HL-60 (cell line): ENCODE measurements at regions not wholly inside any gene's neighbourhood (a gene's known extent, or its start where the extent isn't known, plus 50 kb on each side); places are given as distances from the start of the nearest gene placed in this dataset.

ENCODE experiments used
- CTCF ChIP-seq: IDR thresholded peaks from one replicate; pipeline ENCODE4 v1.5.1; 2011; ENCODE audit warnings: low read length, control low read depth, inconsistent platforms; ENCODE audit not compliant: insufficient read depth
- REST ChIP-seq: IDR thresholded peaks from 2 replicates; pipeline ENCODE4 v1.6.1; 2012; ENCODE audit warnings: low read depth; ENCODE audit not compliant: insufficient replicate concordance
- SPI1 ChIP-seq: IDR thresholded peaks from 2 replicates; pipeline ENCODE4 v1.6.1; 2012; ENCODE audit warnings: low read depth, mild to moderate bottlenecking, borderline replicate concordance

- no peak for TF ChIP-seq SPI1
- no peak for TF ChIP-seq CTCF
- no peak for TF ChIP-seq REST
These were observed 715.3 kb downstream of the OLFM4 start for GRCh38 chr13:53743906-53744305.
